ENCODE measurements at regions not wholly inside any gene's neighbourhood (a gene's known extent, or its start where the extent isn't known, plus 50 kb on each side); places are given as distances from the start of the nearest gene placed in this dataset.

- Histone ChIP-seq H3K79me2 (ENCODE audit: low read length) (no peaks in the 10 kb centered on the region), H4K20me1 (ENCODE audit: insufficient read depth, low read length) (no peaks in the 10 kb centered on the region), H3K4me3 (ENCODE audit: low read length) (no peak overlapping the region), H3K4me1 (ENCODE audit: low read length) (no peaks in the 10 kb centered on the region), H3K27ac (ENCODE audit: low read length) (no peak overlapping the region), H3K4me2 (ENCODE audit: low read depth, low read length) (no peak overlapping the region), H3K9me2 (replicated peaks; ENCODE audit: insufficient read depth, low read length) (no peaks in the 10 kb centered on the region), H3K9ac (ENCODE audit: low read length) (no peak overlapping the region), H3F3A (ENCODE audit: insufficient read depth, low read length) (no peaks in the 10 kb centered on the region), H3K9me3 (replicated peaks; ENCODE audit: insufficient read depth, low read length) (no peaks in the 10 kb centered on the region), H3K27me3 (replicated peaks; ENCODE audit: insufficient read depth, low read length) (no peaks in the 10 kb centered on the region), H2AFZ (ENCODE audit: low read length) (no peak overlapping the region), H3K36me3 (replicated peaks; ENCODE audit: insufficient read depth, low read length) (no peaks in the 10 kb centered on the region)
- TF ChIP-seq EZH2phosphoT487 (IDR thresholded peaks at IDR 0.05; ENCODE audit: low read length), result no peak
- TF ChIP-seq EZH2 (optimal IDR thresholded peaks at IDR 0.05; ENCODE audit: low read depth, low read length), result no peak
- no peak for TF ChIP-seq CTCF (IDR thresholded peaks at IDR 0.05; ENCODE audit: low read length)
- no peak for DNase-seq
Measured at GRCh38 chr12:65534238-65534841, 255.9 kb downstream of the MSRB3 start.

- Histone ChIP-seq H3K9ac (ENCODE audit: low read length) (no peak overlapping the region), H3F3A (ENCODE audit: insufficient read depth, low read length) (no peaks in the 10 kb centered on the region)
- TF ChIP-seq EZH2 (optimal IDR thresholded peaks at IDR 0.05; ENCODE audit: low read depth, low read length), result no peak
Measured at GRCh38 chr12:65535946-65536345, 257.5 kb downstream of the MSRB3 start.

GRCh38 chr12:65536351-65536750 is 257.9 kb downstream of the MSRB3 start:
- H3K9ac ChIP-seq (ENCODE audit: low read length), result no peak overlapping the region
- no peak for DNase-seq
- H2AFZ ChIP-seq (ENCODE audit: low read length), result no peak overlapping the region
- no peak overlapping the region for H3K27ac ChIP-seq (ENCODE audit: low read length)
- no peaks in the 10 kb centered on the region for H3K4me1 ChIP-seq (ENCODE audit: low read length)
- H3K4me2 ChIP-seq (ENCODE audit: low read depth, low read length), result no peak overlapping the region
- no peaks in the 10 kb centered on the region for H3K9me2 ChIP-seq (replicated peaks; ENCODE audit: insufficient read depth, low read length)
- H4K20me1 ChIP-seq (ENCODE audit: insufficient read depth, low read length), result no peaks in the 10 kb centered on the region
- no peaks in the 10 kb centered on the region for H3K27me3 ChIP-seq (replicated peaks; ENCODE audit: insufficient read depth, low read length)
- no peaks in the 10 kb centered on the region for H3K9me3 ChIP-seq (replicated peaks; ENCODE audit: insufficient read depth, low read length)
- TF ChIP-seq EZH2phosphoT487 (IDR thresholded peaks at IDR 0.05; ENCODE audit: low read length), result no peak
- no peaks in the 10 kb centered on the region for H3F3A ChIP-seq (ENCODE audit: insufficient read depth, low read length)
- no peak overlapping the region for H3K4me3 ChIP-seq (ENCODE audit: low read length)
- no peaks in the 10 kb centered on the region for H3K79me2 ChIP-seq (ENCODE audit: low read length)
- H3K36me3 ChIP-seq (replicated peaks; ENCODE audit: insufficient read depth, low read length), result no peaks in the 10 kb centered on the region

More at GRCh38 chr12:65535946-65536345, 257.5 kb downstream of the MSRB3 start:
- H3K9me2 ChIP-seq (replicated peaks; ENCODE audit: insufficient read depth, low read length), result no peaks in the 10 kb centered on the region
- H3K9me3 ChIP-seq (replicated peaks; ENCODE audit: insufficient read depth, low read length), result no peaks in the 10 kb centered on the region
- no peaks in the 10 kb centered on the region for H4K20me1 ChIP-seq (ENCODE audit: insufficient read depth, low read length)
- no peaks in the 10 kb centered on the region for H3K79me2 ChIP-seq (ENCODE audit: low read length)
- H3K4me3 ChIP-seq (ENCODE audit: low read length), result no peak overlapping the region
- H3K4me2 ChIP-seq (ENCODE audit: low read depth, low read length), result no peak overlapping the region
- no peak overlapping the region for H2AFZ ChIP-seq (ENCODE audit: low read length)
- no peak overlapping the region for H3K27ac ChIP-seq (ENCODE audit: low read length)
- DNase-seq, result no peak
- no peaks in the 10 kb centered on the region for H3K4me1 ChIP-seq (ENCODE audit: low read length)
- no peaks in the 10 kb centered on the region for H3K27me3 ChIP-seq (replicated peaks; ENCODE audit: insufficient read depth, low read length)
- no peaks in the 10 kb centered on the region for H3K36me3 ChIP-seq (replicated peaks; ENCODE audit: insufficient read depth, low read length)

- H3K4me2 ChIP-seq (ENCODE audit: low read depth, low read length), result no peak overlapping the region
- H3K27ac ChIP-seq (ENCODE audit: low read length), result no peak overlapping the region
- H2AFZ ChIP-seq (ENCODE audit: low read length), result no peak overlapping the region
- no peak for DNase-seq
- H4K20me1 ChIP-seq (ENCODE audit: insufficient read depth, low read length), result no peaks in the 10 kb centered on the region
- no peak for TF ChIP-seq CTCF (IDR thresholded peaks at IDR 0.05; ENCODE audit: low read length)
- no peak for TF ChIP-seq EZH2phosphoT487 (IDR thresholded peaks at IDR 0.05; ENCODE audit: low read length)
- TF ChIP-seq EZH2 (optimal IDR thresholded peaks at IDR 0.05; ENCODE audit: low read depth, low read length), result no peak
- no peaks in the 10 kb centered on the region for H3K36me3 ChIP-seq (replicated peaks; ENCODE audit: insufficient read depth, low read length)
- H3K9me3 ChIP-seq (replicated peaks; ENCODE audit: insufficient read depth, low read length), result no peaks in the 10 kb centered on the region
- H3K9ac ChIP-seq (ENCODE audit: low read length), result no peak overlapping the region
- H3K27me3 ChIP-seq (replicated peaks; ENCODE audit: insufficient read depth, low read length), result no peaks in the 10 kb centered on the region
- no peaks in the 10 kb centered on the region for H3K9me2 ChIP-seq (replicated peaks; ENCODE audit: insufficient read depth, low read length)
- no peaks in the 10 kb centered on the region for H3K4me1 ChIP-seq (ENCODE audit: low read length)
- H3F3A ChIP-seq (ENCODE audit: insufficient read depth, low read length), result no peaks in the 10 kb centered on the region
- no peaks in the 10 kb centered on the region for H3K79me2 ChIP-seq (ENCODE audit: low read length)
- no peak overlapping the region for H3K4me3 ChIP-seq (ENCODE audit: low read length)
Measured at GRCh38 chr12:65536876-65537681, 258.6 kb downstream of the MSRB3 start.

All from MM.1S (cell line).